Peyer's patch (tissue), 4 donors: ENCODE measurements at regions not wholly inside any gene's neighbourhood (a gene's known extent, or its start where the extent isn't known, plus 50 kb on each side); places are given as distances from the start of the nearest gene placed in this dataset.

Experiments used
- CTCF ChIP-seq, 6 experiments: fragments of 450-650 bp in 4 of 6; fragments of 200-600 bp in 2 of 6; sonication (generic) in 1 of 6; IDR thresholded peaks; one replicate each; pipeline ENCODE4 v1.5.1; 2017 to 2019; ENCODE audit warnings: antibody characterized with exemption in 6 of 6, mild to moderate bottlenecking in 3 of 6, moderate library complexity in 1 of 6
- POLR2A ChIP-seq, 2 donors: fragments of 450-650 bp; IDR thresholded peaks; one replicate each; pipeline ENCODE4 v1.5.1; 2017; ENCODE audit warnings: antibody characterized with exemption in 2 of 2, mild to moderate bottlenecking in 2 of 2, moderate library complexity in 2 of 2

GRCh38 chr14:22097072-22097471 lies 423.5 kb upstream of the OR4E1 start:
- TF ChIP-seq CTCF (IDR thresholded peaks at IDR 0.05) (no peak), POLR2A (IDR thresholded peaks at IDR 0.05) (no peak)
